ENCODE measurements at regions not wholly inside any gene's neighbourhood (a gene's known extent, or its start where the extent isn't known, plus 50 kb on each side); places are given as distances from the start of the nearest gene placed in this dataset.

DNA sequence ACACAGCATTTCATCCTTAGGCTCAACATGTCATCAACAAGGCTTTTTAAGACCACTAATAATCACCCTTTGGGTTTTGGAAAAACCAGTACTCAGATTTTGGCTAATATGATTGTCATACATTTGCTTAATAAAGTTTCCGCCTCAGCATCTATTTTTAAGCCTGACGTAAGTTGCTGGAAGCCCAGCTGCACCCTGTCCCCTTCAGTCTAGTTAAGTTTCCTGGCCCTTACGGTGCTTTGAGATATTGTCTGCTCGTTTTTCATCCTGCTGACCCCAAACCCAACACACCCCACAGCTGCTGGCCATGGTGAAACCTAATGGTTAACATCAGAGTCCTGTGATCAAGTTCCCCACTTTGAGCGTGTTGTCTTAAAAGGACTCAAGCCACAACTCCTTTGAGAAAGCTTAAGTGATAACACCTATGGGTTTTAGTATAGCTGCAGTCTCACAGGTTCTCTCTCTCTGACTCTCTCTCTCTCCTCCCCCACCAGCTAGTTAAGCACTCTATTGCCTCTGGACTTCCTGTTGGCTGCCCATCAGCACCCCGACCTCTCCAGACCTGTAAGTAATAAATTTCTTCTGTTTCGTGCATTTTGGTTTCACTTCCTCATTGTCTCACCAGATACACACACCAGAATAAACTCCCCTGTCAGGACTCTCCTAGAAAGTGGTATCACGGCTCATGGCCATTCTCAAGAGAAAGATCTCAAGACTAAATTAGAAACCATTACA, 802.0 kb downstream of the C6orf118 start:
- Mint-ChIP-seq H3K27me3 (no peaks in the 10 kb centered on the region), H3K4me3 (no peak overlapping the region), H3K4me1 (no peaks in the 10 kb centered on the region), H3K9me3 (peaks cover 1% of the 10 kb centered on the region), H3K27ac (no peak overlapping the region), H3K36me3 (no peaks in the 10 kb centered on the region)
- no peak for DNase-seq

DNA sequence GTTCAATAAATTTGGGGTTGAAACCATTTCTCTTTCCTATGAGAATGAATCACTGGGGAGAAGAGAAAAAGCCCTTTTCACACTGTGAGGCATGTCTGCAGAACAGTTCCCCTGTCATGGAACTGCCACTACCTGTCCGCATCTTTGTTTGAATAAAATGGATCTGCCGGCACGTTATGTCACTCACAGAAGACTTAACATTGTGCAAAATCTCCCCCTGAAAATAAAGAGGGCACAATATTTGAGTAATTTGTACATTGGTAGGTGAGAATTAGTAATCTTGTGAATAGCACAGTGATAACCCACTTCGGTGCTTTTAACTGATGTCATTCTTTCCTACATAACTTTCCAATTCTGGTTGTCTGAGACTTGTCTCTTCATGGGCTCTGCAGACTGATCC, 804.0 kb downstream of the C6orf118 start:
- Mint-ChIP-seq H3K4me3 (no peak overlapping the region), H3K27ac (no peak overlapping the region)

DNA sequence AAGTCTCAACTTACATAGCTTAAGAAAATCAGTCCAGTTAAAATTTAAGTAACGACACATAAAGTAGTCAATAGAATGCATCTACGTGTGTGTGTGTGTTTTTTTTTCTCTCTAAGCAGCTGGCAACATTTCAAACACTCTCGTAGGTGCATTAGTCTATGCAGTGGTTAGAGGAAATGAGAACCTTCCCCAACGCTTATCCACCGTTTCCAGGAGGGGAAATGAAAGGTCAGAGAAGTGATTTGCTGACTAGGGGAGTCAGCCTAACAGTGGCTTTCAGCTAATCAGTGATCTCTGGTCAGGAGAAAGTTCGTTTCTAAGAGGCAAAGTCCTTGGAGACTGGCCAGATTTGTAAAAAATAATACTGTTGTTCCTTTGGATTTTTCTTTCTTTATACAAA, 806.6 kb downstream of the C6orf118 start:
- Mint-ChIP-seq H3K36me3 (no peaks in the 10 kb centered on the region), H3K4me3 (no peak overlapping the region), H3K9me3 (no peaks in the 10 kb centered on the region), H3K27ac (no peak overlapping the region), H3K4me1 (no peaks in the 10 kb centered on the region), H3K27me3 (no peaks in the 10 kb centered on the region)
- DNase-seq = no peak

More for the DNA sequence above, 804.0 kb downstream of the C6orf118 start:
- Mint-ChIP-seq H3K27me3 (no peaks in the 10 kb centered on the region), H3K36me3 (no peaks in the 10 kb centered on the region), H3K4me1 (no peaks in the 10 kb centered on the region), H3K9me3 (no peaks in the 10 kb centered on the region)
- DNase-seq = no peak

DNA sequence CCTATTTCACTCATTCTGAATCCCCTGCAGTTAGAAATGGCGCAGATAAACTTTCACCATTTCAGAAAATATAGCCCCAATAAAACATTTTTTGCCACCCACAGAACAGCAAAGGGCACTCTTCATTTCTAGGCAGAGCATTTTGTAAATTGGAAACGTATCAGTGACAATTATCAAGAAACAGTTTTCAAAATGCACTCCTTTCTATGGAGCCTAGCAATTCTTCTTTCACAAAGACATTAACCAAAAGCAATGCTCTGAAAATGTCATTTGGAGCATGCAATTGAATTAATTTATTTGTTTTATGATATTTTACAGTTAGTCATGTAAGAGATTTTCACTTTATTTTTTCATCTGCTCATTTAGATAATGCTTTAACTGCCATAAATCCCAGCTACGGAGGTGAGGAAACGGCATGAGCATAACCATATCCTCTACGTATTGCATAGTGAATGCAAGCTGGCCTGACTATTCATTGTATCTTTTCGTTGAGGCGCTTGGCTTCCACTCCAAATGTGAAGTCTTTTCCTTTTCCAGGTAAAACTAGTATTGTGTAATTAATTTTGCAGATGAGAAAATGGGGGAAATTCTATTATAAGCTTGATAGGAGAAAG, 813.4 kb downstream of the C6orf118 start:
- H3K36me3 Mint-ChIP-seq = no peaks in the 10 kb centered on the region
- H3K4me3 Mint-ChIP-seq = no peak overlapping the region
- no peaks in the 10 kb centered on the region for H3K27me3 Mint-ChIP-seq
- no peak overlapping the region for H3K27ac Mint-ChIP-seq
- no peaks in the 10 kb centered on the region for H3K4me1 Mint-ChIP-seq
- H3K9me3 Mint-ChIP-seq = no peaks in the 10 kb centered on the region
- DNase-seq = no peak

DNA sequence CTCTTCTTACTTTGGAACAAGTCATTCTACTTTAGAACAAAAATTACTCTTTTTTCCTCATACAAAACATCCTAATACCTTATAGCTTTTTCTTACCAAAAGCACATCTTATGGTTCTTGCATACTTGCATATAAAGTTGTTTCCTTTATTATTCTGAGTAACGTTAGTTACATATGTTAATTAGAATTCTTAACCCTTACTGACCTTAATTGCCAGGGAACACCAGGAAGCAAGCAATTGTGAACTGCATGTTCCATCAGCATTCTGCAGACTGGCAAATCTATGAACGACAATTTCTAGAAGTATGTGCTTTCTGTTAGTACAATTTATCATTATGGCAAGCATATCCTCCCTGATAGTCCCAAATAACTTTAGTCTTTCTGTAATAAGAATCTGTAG, 831.0 kb downstream of the C6orf118 start:
- no peaks in the 10 kb centered on the region for H3K27me3 Mint-ChIP-seq
- no peak for DNase-seq
- peaks cover 3% of the 10 kb centered on the region for H3K9me3 Mint-ChIP-seq
- no peaks in the 10 kb centered on the region for H3K4me1 Mint-ChIP-seq
- H3K27ac Mint-ChIP-seq = no peak overlapping the region
- H3K36me3 Mint-ChIP-seq = no peaks in the 10 kb centered on the region
- no peak overlapping the region for H3K4me3 Mint-ChIP-seq

DNA sequence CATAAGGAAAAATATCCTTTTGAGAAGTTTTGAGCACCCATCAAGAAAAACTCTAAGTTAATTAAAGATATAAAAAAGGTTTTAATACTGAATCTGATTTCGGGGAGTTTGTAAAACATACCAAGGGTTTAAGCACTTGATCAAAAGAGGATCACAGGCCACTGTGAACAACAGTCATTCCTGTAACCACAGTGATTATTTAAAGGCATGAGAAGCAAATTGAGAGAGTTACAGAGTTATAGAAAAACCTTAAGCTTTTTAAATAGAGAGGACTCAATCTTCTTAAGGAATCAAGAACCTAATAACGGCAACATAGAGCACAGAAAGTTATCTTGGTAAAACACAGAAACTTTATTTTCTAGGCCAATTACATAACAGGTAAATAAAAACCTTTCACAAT, 831.6 kb downstream of the C6orf118 start:
- Mint-ChIP-seq H3K4me3 (no peak overlapping the region), H3K4me1 (no peaks in the 10 kb centered on the region), H3K9me3 (peaks cover 3% of the 10 kb centered on the region), H3K36me3 (no peaks in the 10 kb centered on the region), H3K27me3 (no peaks in the 10 kb centered on the region), H3K27ac (no peak overlapping the region)
- DNase-seq = no peak

DNA sequence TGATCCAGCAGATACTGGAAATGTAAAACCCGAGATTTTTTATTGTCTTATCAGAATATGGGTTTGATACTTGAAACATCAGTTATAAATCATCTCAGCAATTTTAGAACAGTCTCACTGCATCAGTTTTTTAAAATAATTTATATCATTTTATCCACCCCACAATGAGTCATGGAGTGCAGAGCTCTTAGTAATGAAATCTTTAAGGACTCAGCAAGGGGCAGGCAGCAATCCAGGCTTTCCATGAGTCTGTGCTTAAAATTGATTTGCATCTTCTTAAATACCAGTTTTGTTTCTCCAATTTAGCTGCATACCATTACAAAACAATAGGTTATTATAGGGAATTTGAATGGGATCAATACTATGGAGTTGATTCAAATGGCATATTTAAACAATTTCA, 832.3 kb downstream of the C6orf118 start:
- no peaks in the 10 kb centered on the region for H3K4me1 Mint-ChIP-seq
- peaks cover 3% of the 10 kb centered on the region for H3K9me3 Mint-ChIP-seq
- no peak overlapping the region for H3K27ac Mint-ChIP-seq
- H3K36me3 Mint-ChIP-seq = no peaks in the 10 kb centered on the region
- no peak for DNase-seq
- no peak overlapping the region for H3K4me3 Mint-ChIP-seq
- no peaks in the 10 kb centered on the region for H3K27me3 Mint-ChIP-seq

DNA sequence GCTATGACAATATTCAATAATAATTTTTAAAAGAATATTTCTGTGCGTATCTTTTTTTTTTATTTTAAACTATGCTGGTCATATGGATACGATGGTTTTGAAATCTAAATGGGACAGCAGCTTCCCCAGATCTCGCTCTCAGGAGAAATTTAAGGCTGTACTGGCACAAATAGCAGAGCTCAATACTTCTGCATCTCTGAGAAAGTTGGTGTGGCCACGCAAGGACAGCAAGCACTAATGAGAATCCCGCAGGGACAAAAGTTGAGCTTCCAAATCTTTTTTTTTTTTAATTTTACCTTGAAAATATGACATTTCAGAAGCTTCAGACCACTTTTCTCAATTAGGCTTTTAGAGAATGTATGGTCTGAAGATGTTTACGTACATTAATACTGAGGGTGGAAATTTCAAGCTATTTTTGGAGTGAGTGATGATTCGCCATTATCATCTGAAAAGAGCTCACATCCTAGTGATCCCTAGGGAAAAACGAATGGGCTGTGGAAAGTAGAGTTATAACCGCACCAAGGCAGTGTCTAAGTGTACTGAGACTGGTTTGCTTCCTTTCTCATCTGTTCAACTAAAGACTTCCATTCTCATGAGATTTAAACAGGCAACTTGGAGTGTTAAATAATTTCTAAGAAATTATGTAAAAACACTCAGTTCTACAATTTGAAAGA, 840.0 kb downstream of the C6orf118 start:
- H3K27ac Mint-ChIP-seq = no peak overlapping the region
- H3K27me3 Mint-ChIP-seq = no peaks in the 10 kb centered on the region
- H3K4me3 Mint-ChIP-seq = no peak overlapping the region

DNA sequence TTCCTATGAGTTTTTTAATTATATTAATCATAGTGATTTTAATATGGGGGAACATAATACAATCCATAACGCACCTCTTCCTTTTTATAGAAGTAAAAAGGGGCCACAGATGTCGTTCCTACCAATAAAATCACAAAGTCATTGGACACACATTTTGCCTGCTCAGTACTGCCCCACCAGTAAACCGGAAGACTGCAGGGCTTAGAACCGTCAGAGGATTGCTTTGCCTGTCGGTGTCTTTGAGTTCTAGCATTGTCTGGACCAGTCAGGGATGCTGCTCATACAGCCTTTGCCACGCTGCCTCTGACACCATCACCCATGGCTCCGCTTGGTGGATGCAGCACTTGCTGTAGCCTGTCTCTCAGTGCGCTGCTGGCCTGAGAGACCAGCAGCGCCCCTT, 853.6 kb downstream of the C6orf118 start:
- Mint-ChIP-seq H3K9me3 (peaks cover 1% of the 10 kb centered on the region), H3K4me1 (no peaks in the 10 kb centered on the region), H3K27ac (no peak overlapping the region), H3K27me3 (no peaks in the 10 kb centered on the region), H3K4me3 (no peak overlapping the region), H3K36me3 (no peaks in the 10 kb centered on the region)
- DNase-seq = no peak

More for the DNA sequence above, 840.0 kb downstream of the C6orf118 start:
- peaks cover 3% of the 10 kb centered on the region for H3K9me3 Mint-ChIP-seq
- no peak for DNase-seq
- no peaks in the 10 kb centered on the region for H3K36me3 Mint-ChIP-seq
- H3K4me1 Mint-ChIP-seq = no peaks in the 10 kb centered on the region

DNA sequence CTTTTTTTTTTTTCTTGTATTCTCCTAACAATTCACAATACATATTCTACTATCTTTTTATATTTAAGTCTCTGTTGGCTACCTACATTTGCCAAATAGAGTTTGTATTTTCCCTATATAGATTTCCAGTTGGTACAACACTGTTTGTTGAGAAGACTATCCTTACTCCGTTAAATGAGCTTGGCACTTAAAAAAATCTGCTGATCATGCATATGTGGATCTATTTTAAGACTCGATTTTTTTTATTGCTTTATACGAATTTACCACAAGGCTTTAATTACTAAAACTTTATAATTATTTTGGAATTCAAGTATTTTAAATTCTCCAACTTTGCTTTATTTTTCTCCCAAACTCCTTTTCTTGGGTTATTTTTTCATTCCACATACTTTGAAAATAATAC, 855.6 kb downstream of the C6orf118 start:
- no peak overlapping the region for H3K4me3 Mint-ChIP-seq
- H3K27me3 Mint-ChIP-seq = no peaks in the 10 kb centered on the region
- no peaks in the 10 kb centered on the region for H3K4me1 Mint-ChIP-seq
- H3K36me3 Mint-ChIP-seq = no peaks in the 10 kb centered on the region
- no peak overlapping the region for H3K27ac Mint-ChIP-seq
- DNase-seq = no peak
- peaks cover 1% of the 10 kb centered on the region for H3K9me3 Mint-ChIP-seq

DNA sequence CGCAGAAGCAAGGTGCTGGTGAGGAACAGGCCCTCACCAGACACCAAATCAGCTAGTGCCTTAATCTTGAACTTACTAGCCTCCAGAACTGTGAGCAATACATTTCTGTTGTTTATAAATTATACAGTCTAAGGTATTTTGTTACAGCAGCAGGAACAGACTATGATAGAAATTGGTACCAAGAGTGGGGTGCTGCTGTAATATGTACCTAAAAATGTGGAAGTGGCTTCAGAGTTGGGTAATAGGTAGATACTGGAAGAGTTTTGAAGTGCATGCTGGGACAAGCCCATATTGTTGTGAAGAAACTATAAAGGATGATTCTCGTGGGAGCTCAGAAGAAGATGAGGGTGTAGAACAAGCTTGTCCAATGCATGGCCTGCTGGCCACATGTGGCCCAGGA, 866.8 kb downstream of the C6orf118 start:
- H3K27me3 Mint-ChIP-seq = no peaks in the 10 kb centered on the region
- H3K36me3 Mint-ChIP-seq = no peaks in the 10 kb centered on the region
- DNase-seq = no peak
- H3K9me3 Mint-ChIP-seq = peaks cover 6% of the 10 kb centered on the region
- H3K27ac Mint-ChIP-seq = no peak overlapping the region
- no peak overlapping the region for H3K4me3 Mint-ChIP-seq
- H3K4me1 Mint-ChIP-seq = no peaks in the 10 kb centered on the region

DNA sequence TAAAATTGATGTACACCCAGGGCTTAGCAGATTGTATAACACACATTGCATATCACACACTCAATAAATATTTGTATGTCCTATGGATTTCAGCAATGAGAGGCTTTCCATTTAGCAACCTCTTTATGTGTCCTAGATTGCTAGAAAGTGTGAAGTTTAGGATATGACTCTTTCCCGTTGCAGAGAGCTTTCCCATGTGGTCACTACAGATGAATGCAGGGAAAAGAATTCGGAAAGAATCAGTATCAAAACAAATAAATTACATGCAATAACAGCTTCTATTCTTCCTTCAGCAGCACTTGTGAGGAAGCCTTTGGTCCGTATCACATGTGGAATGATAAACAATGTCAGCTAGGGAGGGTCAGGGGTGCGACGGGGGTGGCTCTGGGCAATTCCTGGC, 870.1 kb downstream of the C6orf118 start:
- DNase-seq = no peak
- Mint-ChIP-seq H3K9me3 (peaks cover 6% of the 10 kb centered on the region), H3K27me3 (no peaks in the 10 kb centered on the region)

DNA sequence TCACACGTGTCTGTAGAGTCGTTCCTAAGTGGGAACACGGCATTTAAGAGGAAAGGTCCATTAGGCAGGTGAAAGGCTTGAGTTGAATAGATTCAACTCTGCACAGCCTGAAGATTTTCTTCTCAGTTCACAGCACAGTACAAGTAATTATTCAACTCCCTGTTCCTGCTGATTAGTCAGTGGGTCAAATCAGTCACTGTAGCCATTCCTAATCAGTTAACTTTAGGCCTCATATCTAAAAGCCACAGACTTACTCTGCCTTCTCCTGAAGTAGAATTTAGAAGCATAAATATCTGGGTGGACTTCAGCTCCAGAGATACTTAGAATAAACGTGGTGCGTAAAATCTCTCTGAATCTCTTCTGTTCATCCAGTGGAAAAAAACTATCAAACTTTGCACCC, 872.4 kb downstream of the C6orf118 start:
- H3K4me3 Mint-ChIP-seq = no peak overlapping the region
- no peaks in the 10 kb centered on the region for H3K9me3 Mint-ChIP-seq
- H3K27ac Mint-ChIP-seq = no peak overlapping the region
- no peaks in the 10 kb centered on the region for H3K27me3 Mint-ChIP-seq
- H3K36me3 Mint-ChIP-seq = no peaks in the 10 kb centered on the region
- DNase-seq = no peak
- H3K4me1 Mint-ChIP-seq = no peaks in the 10 kb centered on the region

More for the DNA sequence above, 870.1 kb downstream of the C6orf118 start:
- H3K36me3 Mint-ChIP-seq = no peaks in the 10 kb centered on the region
- no peaks in the 10 kb centered on the region for H3K4me1 Mint-ChIP-seq
- H3K27ac Mint-ChIP-seq = no peak overlapping the region
- H3K4me3 Mint-ChIP-seq = no peak overlapping the region

DNA sequence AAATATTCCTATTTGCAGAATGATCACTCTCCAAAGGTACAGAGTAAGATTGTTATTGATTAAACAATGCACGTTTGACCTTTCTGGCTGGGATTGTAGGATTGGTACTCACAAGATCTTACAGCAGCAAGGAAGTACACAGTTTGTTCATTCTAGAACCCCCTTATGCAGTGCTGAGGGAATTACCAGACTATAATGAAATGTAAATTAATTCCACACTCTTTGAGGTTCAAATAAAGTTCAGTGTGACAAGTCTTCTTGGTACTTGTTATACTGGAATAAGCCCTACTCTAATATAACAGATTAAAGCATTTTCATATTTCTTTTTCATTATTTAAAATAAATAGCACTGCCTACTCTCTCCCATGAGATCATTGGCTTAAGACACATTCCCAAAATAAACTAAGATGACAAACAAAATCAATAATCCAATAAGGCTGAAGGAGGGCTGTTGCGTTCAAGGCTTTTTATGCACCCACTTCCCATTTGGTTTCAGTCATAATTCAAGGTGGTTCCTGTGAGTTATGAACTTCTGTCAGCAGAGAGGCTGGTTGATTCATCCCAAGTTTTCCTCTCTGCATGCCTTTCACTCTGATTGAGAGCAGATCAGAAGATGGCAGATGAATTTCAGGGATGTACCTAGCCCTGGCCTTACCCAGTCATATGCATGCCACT, 881.5 kb downstream of the C6orf118 start:
- Mint-ChIP-seq H3K36me3 (peaks cover 3% of the 10 kb centered on the region), H3K4me1 (no peaks in the 10 kb centered on the region), H3K27ac (no peak overlapping the region), H3K27me3 (no peaks in the 10 kb centered on the region), H3K9me3 (peaks cover 3% of the 10 kb centered on the region), H3K4me3 (no peak overlapping the region)
- no peak for DNase-seq

DNA sequence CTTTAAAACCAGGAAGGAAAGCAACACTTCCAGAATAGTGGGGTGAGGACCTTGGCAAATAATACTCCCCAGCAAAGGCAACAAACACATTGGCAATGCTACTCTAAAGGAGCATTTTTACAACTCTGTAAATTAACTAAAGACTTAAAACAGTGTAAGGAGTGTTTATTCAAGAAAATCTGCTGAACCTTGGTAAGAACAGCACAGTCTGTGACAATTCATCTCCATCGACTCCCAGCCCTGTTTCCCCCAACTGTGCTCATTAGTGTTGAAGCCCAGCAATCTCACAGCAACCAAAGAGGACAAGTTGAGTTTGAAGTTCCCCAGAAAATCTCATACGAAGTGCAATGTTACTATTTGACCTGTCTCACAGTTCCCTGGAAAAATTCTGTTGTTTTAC, 884.9 kb downstream of the C6orf118 start:
- H3K27me3 Mint-ChIP-seq = no peaks in the 10 kb centered on the region
- peaks cover 11% of the 10 kb centered on the region for H3K9me3 Mint-ChIP-seq
- H3K4me1 Mint-ChIP-seq = no peaks in the 10 kb centered on the region
- H3K27ac Mint-ChIP-seq = no peak overlapping the region
- no peak overlapping the region for H3K4me3 Mint-ChIP-seq
- no peak for DNase-seq
- peaks cover 3% of the 10 kb centered on the region for H3K36me3 Mint-ChIP-seq

All from activated naive CD8-positive, alpha-beta T cell treated with anti-CD3 and anti-CD28 coated beads for 36 hours (primary cell).